D721Med (cell line): ENCODE measurements at regions not wholly inside any gene's neighbourhood (a gene's known extent, or its start where the extent isn't known, plus 50 kb on each side); places are given as distances from the start of the nearest gene placed in this dataset.
"Not testable (repeated sequence)": the region's sequence is repeated elsewhere in the genome, so short reads cannot be mapped to it uniquely, and the experiment has no call there.

Experiments used
- DNase-seq: peaks from one replicate; pipeline ENCODE4 v3.0.0; 2011; ENCODE audit warnings: low spot score; ENCODE audit not compliant: insufficient read length
- FAIRE-seq: peaks from 2 replicates; lab custom pipeline; 2011; peaks lifted over from hg19 to GRCh38; lab: Jason Lieb, UNC
- CTCF ChIP-seq: IDR thresholded peaks from 2 replicates; pipeline ENCODE4 v1.5.1; 2012; ENCODE audit warnings: mild to moderate bottlenecking, control low read depth; ENCODE audit not compliant: insufficient read depth; ENCODE audit errors: missing control alignments

GRCh38 chrX:118271775-118272174 is 74.1 kb upstream of the WDR44 start:
- FAIRE-seq: peak; percentile 96
- no peak for TF ChIP-seq CTCF
- DNase-seq: no peak

- DNase-seq: no peak
- peak; percentile 69 for FAIRE-seq
- TF ChIP-seq CTCF: no peak
Measured at GRCh38 chrX:118272242-118272641, 73.7 kb upstream of the WDR44 start.

DNA sequence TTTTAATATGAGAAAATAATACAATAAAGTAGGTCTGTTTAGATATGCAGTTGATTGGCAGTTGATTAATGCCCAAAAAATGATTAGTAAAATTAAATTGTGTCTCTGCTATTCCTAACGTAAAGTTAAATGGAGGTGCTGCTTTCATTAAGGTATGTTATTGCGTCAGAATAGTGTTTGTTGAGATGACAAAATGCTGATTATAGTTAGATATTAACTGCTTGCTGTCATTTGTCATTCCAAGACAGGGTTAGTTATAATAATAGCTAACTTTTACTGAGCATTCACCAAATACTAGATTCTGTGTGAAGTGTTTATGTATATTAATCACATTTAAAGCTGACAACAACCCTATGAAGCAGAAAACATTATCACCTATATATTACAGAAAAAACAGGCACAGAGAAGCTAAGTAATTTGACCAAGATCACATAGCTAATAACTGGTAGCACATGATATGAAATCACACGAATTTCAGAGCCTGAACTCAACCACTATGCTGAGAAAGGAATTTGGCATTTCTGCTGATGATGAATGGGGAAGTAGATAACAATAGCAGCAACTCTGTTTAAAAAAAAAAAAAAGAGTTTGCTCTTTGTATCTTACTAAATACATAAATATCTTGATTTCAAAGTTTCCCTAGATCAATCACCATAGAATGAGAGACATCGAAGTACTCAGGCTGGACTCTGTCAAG is 59.7 kb upstream of the WDR44 start:
- no peak for TF ChIP-seq CTCF

DNA sequence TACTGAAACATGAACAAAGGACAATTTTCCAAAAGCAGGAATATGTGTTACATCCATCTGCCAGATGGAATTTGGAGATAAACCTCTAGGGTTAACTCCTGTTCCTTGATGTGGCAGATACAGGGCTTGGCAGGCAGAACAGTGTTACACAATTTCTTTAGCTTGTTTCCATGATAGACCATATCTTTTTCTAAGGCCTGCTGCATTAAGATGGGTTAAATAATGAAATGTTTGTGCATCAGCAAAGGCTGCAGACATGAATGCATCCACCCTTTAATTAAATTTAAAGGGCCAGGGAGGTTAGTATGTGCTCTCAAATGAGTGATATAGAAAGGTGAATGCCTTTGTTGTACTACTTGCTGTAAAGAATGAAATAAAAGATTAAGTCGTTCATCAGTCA is 50.1 kb upstream of the WDR44 start:
- not testable (repeated sequence) for DNase-seq, FAIRE-seq

More for the DNA sequence above, 59.7 kb upstream of the WDR44 start:
- no peak for FAIRE-seq
- no peak for DNase-seq
